ENCODE measurements at regions not wholly inside any gene's neighbourhood (a gene's known extent, or its start where the extent isn't known, plus 50 kb on each side); places are given as distances from the start of the nearest gene placed in this dataset.
A peak's percentile ranks its signal among the peaks of the same experiment; 100 is the strongest.
"Not testable (repeated sequence)": the region's sequence is repeated elsewhere in the genome, so short reads cannot be mapped to it uniquely, and the experiment has no call there.

DNA sequence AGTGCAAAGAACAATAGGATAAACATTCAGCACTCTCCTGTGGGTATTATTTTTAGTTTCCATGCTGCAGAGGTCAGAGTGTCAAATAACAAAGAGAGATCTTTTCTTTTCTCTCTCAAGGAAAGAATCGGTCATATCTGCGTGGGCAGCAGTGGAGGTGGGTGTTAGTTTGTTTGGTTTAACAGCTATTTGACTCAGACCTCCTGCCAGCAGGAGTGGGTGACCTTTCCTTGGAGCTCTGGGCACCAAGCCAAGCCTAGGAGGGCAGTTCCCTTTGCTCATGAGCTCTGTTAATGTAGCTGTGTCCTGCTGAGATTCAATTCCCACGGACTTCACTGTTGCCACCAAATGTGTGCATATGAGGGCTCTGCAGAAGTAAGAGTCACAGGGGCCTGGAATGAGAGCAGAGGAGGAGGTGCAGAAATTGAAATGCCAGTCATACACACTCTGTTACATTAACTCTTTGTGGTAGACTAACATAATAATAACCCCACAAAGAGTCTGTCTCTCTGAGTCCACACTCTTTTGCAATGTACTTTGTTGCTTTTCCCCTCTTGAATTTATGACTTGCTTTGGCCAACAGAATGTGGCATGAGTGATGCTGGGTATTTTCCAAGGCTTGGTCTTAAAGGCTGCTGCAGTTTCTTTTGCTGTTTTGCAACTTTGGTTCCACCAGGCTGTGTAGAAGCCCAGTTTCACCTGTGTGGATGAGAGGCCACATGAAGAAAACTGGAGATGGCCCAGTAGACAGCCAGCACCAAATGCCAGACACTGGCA, 76.0 kb upstream of the GRK3 start:
- intact Hi-C loops (cut with micrococcal nuclease): loop anchor here (1.0 to 10.0 kb wide), 4 partner anchors 76 to 411 kb away; partner anchors contain the start of gene GRK3
- peaks cover 66% of the 10 kb centered on the region for H3K36me3 Mint-ChIP-seq (ENCODE audit: low read depth)

DNA sequence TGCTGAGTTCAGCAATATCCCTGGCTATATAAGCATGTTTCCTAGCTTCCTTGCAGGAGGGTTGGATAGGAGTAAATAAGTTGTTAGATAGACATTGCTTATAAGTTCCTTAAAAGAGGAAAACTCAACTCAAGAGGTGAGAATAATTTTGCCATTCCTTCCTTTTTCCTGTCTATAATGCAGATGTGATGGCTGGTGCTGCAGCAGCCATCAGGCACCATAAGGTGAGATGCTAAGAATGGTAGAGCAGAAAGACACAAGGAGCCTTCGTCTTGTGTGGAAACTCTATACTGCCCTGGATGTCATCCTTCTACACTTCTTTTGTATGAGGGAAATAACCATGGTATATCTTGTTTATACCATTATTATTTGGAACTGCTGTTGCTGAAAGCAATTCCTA, 74.5 kb upstream of the GRK3 start:
- Mint-ChIP-seq H3K4me3 (ENCODE audit: low read depth) (no peak overlapping the region), H3K27ac (no peak overlapping the region), H3K4me1 (ENCODE audit: low read depth) (peaks cover 51% of the 10 kb centered on the region), H3K9me3 (peaks cover 12% of the 10 kb centered on the region), H3K27me3 (ENCODE audit: low read depth) (peaks cover 3% of the 10 kb centered on the region), H3K36me3 (ENCODE audit: low read depth) (peaks cover 55% of the 10 kb centered on the region)
- intact Hi-C loops (cut with micrococcal nuclease): loop anchor here (5.0 to 10.0 kb wide), 2 partner anchors 135 to 413 kb away; no protein-coding TSS in a partner anchor
- no peak for DNase-seq (ENCODE audit: low spot score)

More for the DNA sequence above, 76.0 kb upstream of the GRK3 start:
- no peak for DNase-seq (ENCODE audit: low spot score)
- no peaks in the 10 kb centered on the region for H3K27me3 Mint-ChIP-seq (ENCODE audit: low read depth)
- peak overlapping the region; percentile 94 for H3K27ac Mint-ChIP-seq
- H3K9me3 Mint-ChIP-seq: peaks cover 12% of the 10 kb centered on the region
- peaks cover 54% of the 10 kb centered on the region for H3K4me1 Mint-ChIP-seq (ENCODE audit: low read depth)
- peak overlapping the region; percentile 59 for H3K4me3 Mint-ChIP-seq (ENCODE audit: low read depth)

DNA sequence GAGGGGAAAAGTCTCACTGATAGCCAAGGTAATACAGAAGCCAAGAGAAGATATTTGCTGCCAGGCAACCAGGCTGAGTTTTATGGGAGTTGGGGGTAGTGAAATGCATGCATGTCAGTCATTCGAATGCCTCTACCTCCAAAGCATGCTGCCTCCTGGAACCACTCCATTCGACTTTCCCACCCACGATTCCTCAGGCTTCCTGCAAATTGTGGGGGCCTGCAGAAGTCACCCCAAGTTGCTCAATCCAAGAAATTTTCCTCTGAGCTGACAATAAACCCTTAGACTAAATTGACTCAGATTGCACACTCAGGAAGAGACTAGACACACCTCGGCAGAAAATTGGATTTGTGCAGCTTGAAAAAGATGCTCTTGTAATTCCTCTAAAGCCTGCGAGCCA, 73.6 kb upstream of the GRK3 start:
- Mint-ChIP-seq H3K9me3 (peaks cover 12% of the 10 kb centered on the region), H3K27me3 (ENCODE audit: low read depth) (peaks cover 3% of the 10 kb centered on the region), H3K27ac (no peak overlapping the region), H3K36me3 (ENCODE audit: low read depth) (peaks cover 48% of the 10 kb centered on the region), H3K4me1 (ENCODE audit: low read depth) (peaks cover 46% of the 10 kb centered on the region), H3K4me3 (ENCODE audit: low read depth) (no peak overlapping the region)
- intact Hi-C loops (cut with micrococcal nuclease): no loop called here
- no peak for DNase-seq (ENCODE audit: low spot score)

DNA sequence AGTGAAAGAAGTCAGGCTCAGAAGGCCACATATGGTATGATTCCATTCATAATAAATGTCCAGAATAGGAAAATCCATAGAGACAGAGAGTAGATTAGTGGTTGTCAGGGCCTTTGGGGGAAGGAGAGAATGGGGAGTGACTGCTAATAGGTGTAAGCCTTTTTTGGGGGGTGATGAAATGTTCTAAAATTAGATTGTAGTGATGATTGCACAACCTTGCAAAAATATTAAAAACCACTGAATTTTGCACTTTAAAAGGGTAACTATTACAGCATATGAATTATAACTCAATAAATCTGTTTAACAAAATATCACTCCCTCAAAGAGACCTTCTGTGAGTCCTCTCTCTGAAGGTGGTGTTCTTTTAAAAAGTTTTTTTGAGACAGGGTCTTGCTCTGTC, 72.3 kb upstream of the GRK3 start:
- H3K36me3 Mint-ChIP-seq (ENCODE audit: low read depth): peaks cover 38% of the 10 kb centered on the region
- H3K9me3 Mint-ChIP-seq: peaks cover 10% of the 10 kb centered on the region
- DNase-seq (ENCODE audit: low spot score): no peak
- no peak overlapping the region for H3K27ac Mint-ChIP-seq
- intact Hi-C loops (cut with micrococcal nuclease): no loop called here
- peaks cover 5% of the 10 kb centered on the region for H3K27me3 Mint-ChIP-seq (ENCODE audit: low read depth)
- no peak overlapping the region for H3K4me3 Mint-ChIP-seq (ENCODE audit: low read depth)
- H3K4me1 Mint-ChIP-seq (ENCODE audit: low read depth): peaks cover 37% of the 10 kb centered on the region

DNA sequence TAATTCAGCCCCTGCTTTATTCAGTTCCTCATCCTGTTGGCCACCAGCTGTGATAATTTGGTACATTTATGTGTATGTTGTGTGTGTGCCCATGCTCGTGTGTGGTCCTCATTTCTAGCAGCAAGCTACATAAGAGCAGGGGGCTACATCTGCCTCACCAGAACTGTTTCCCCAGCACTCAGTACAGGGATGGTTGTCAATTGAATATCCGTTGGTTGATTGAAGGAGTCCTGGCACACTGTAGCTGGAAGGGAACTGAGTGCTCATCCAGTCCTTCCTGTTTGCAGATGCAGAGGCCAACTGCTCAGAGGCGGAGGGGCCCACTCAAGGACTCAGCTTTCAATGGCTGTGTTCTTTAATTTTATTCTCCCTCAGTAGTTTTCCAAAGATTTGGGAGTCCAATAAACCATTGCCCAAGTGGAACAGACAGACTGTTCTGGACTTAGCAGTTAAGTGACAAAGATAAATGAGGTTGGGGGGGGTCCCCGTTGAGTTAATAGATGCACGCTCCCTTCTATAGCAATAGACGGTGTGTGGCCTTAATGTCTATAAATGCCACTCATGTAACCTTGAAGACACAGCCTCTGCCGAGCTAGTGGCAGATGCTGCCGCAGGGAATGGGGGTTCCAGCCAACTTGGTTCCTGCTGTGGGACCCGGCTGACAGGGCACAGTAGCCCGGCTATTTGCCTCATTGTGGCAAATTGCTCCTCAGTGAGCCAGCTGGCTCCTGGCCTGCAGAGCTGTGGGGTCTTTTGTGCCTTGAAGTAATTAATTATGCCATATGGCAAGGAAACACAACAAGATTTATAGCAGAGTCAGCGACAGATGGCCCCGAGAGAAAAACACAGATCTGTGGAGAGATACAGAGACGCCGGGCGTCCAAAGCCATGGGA, 71.4 kb upstream of the GRK3 start:
- no peak overlapping the region for H3K27ac Mint-ChIP-seq
- DNase-seq (ENCODE audit: low spot score): no peak
- H3K4me3 Mint-ChIP-seq (ENCODE audit: low read depth): no peak overlapping the region
- H3K27me3 Mint-ChIP-seq (ENCODE audit: low read depth): peaks cover 5% of the 10 kb centered on the region
- H3K36me3 Mint-ChIP-seq (ENCODE audit: low read depth): peaks cover 29% of the 10 kb centered on the region
- H3K4me1 Mint-ChIP-seq (ENCODE audit: low read depth): peaks cover 31% of the 10 kb centered on the region
- H3K9me3 Mint-ChIP-seq: peaks cover 7% of the 10 kb centered on the region
- intact Hi-C loops (cut with micrococcal nuclease): no loop called here

DNA sequence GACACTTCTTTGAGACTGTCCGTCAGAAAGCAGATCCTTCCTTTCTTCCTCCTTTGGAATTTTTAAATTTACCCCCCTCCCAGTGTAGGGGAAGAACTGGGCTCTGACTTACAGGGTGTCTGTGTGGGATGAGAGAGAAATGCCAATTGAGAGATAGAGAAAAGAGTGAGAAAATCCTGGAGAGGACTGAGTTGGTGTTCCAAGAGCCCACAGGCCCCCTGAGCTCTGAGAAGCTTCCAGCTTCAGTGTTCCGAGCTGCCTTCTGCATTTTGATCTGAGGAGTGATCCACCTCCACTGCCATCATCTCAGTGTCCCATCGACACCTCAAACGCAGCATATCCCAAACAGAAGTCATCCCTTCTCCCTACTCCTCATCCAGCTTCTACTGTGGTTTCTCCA, 70.7 kb upstream of the GRK3 start:
- Mint-ChIP-seq H3K27me3 (ENCODE audit: low read depth) (peaks cover 5% of the 10 kb centered on the region), H3K36me3 (ENCODE audit: low read depth) (peaks cover 23% of the 10 kb centered on the region), H3K4me1 (ENCODE audit: low read depth) (peaks cover 24% of the 10 kb centered on the region), H3K4me3 (ENCODE audit: low read depth) (no peak overlapping the region), H3K9me3 (peaks cover 5% of the 10 kb centered on the region), H3K27ac (no peak overlapping the region)
- intact Hi-C loops (cut with micrococcal nuclease): no loop called here
- DNase-seq (ENCODE audit: low spot score): no peak

DNA sequence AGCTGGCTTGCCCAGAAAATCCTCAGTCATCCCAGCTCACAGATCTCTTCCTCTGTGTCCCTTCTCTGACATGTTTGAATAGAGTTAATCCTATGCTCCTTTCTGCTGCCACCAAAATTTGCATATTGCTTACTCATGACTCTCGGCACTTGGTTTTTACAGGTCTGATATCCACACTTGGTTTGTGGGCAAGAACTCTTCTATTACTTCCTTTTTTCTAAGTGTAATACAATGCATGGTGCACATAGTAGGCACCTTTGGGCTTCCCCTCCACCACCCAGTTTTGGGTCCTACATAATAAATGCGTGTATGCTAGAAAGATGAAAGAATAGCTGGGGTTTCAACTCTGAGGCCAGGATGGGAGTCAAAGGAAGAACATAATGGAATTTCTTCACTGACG, 69.7 kb upstream of the GRK3 start:
- intact Hi-C loops (cut with micrococcal nuclease): no loop called here
- peaks cover 5% of the 10 kb centered on the region for H3K27me3 Mint-ChIP-seq (ENCODE audit: low read depth)
- DNase-seq (ENCODE audit: low spot score): no peak
- peaks cover 13% of the 10 kb centered on the region for H3K36me3 Mint-ChIP-seq (ENCODE audit: low read depth)
- peaks cover 5% of the 10 kb centered on the region for H3K9me3 Mint-ChIP-seq
- H3K4me1 Mint-ChIP-seq (ENCODE audit: low read depth): peaks cover 23% of the 10 kb centered on the region
- H3K27ac Mint-ChIP-seq: no peak overlapping the region
- no peak overlapping the region for H3K4me3 Mint-ChIP-seq (ENCODE audit: low read depth)

DNA sequence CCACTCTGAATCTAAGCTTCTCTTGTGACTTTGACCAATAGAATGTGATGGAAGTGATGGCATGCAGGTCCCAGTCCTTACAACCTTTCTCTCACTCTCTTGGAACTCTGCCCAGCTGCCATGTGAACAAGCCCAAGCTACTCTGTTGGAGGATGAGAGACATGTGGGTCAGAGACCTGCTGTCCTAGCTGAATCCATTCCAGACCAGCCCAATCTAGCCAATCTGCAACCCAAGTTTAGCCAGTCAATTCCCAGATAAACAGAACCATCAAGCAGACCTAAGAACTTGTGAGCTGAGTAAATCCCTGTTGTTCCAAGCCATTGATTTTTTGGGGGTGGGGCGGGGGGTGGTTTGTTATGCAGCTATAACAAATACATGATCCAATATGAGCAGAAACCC, 69.2 kb upstream of the GRK3 start:
- intact Hi-C loops (cut with micrococcal nuclease): no loop called here
- DNase-seq (ENCODE audit: low spot score): no peak
- Mint-ChIP-seq H3K36me3 (ENCODE audit: low read depth) (peaks cover 9% of the 10 kb centered on the region), H3K27ac (no peak overlapping the region), H3K27me3 (ENCODE audit: low read depth) (peaks cover 5% of the 10 kb centered on the region), H3K4me3 (ENCODE audit: low read depth) (no peak overlapping the region), H3K9me3 (no peaks in the 10 kb centered on the region), H3K4me1 (ENCODE audit: low read depth) (peaks cover 23% of the 10 kb centered on the region)

DNA sequence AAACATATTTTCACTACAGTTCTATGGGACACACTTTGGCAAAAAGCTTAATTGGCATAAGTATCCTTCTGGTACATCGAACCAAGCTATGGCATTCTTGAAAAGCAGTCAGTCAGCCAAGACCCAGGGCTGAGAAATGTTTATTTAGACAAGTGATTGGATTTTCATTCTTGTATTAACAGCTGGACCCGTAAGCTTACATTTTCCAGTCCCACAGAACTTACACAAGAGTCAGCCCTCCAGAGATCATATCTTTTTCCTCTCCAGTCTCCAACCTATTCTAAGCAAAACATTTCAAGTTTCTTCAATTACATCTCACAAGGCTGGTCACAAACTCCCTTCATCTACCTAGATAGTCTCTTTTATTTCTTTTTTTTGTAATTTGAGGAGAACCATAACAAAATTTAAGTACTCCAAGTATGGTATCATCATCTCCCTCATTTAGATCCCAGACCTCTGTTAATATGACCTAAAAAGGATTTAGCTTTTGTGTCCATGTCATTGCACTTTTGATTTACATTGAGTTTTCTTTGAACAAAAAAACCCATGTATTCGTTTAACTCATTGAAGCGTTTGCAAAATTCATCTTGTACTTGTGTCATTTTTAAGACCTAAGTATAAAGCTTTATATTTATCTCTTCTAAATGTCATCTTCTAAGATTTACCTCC, 67.9 kb upstream of the GRK3 start:
- peaks cover 5% of the 10 kb centered on the region for H3K27me3 Mint-ChIP-seq (ENCODE audit: low read depth)
- H3K4me3 Mint-ChIP-seq (ENCODE audit: low read depth): no peak overlapping the region
- no peak overlapping the region for H3K27ac Mint-ChIP-seq
- H3K4me1 Mint-ChIP-seq (ENCODE audit: low read depth): peaks cover 21% of the 10 kb centered on the region
- H3K36me3 Mint-ChIP-seq (ENCODE audit: low read depth): peaks cover 9% of the 10 kb centered on the region
- no peaks in the 10 kb centered on the region for H3K9me3 Mint-ChIP-seq
- DNase-seq (ENCODE audit: low spot score): no peak
- intact Hi-C loops (cut with micrococcal nuclease): no loop called here

DNA sequence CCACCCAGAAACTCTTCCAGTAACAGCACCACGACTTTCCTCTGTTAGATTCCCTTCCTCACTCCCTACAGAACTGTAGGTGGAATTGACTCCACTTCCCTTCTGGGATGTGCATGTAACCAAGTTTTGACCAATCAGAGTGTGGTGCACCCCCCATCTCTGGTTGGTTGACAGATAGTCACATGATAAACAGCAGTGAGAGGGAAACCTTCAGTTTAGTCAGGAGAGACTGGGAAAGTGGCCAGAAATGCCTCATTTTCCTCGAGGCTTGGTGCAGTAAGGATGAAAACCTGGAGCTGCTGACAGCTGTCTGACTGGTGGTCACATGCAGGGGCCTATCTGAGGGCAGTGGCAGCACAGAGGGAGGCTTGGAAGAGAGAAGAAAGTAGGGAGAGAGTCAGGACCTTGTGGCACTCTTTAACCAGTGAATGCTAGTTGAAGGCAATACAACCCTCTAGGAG, 67.3 kb upstream of the GRK3 start:
- peaks cover 11% of the 10 kb centered on the region for H3K36me3 Mint-ChIP-seq (ENCODE audit: low read depth)

DNA sequence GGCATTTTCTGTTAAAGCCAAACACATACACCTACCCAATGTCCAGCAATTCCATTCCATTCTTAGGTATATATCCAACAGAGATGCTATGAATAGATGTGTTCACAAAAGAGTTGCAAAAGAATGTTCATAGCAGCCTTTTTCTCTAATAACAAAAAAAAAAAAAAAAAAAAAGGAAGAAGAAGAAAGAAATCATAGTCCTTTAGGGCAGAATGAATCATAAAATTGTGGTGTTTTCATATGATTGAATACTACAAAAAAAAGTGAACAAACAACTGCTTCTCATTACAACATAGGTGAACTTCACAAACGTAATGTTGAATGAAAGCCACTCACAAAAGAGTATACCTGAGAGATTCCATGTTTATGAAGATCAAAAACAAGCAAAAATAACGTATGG, 66.8 kb upstream of the GRK3 start:
- Mint-ChIP-seq H3K9me3 (no peaks in the 10 kb centered on the region), H3K4me3 (ENCODE audit: low read depth) (no peak overlapping the region), H3K27ac (no peak overlapping the region), H3K36me3 (ENCODE audit: low read depth) (peaks cover 11% of the 10 kb centered on the region), H3K4me1 (ENCODE audit: low read depth) (peaks cover 21% of the 10 kb centered on the region), H3K27me3 (ENCODE audit: low read depth) (peaks cover 5% of the 10 kb centered on the region)
- intact Hi-C loops (cut with micrococcal nuclease): no loop called here
- DNase-seq (ENCODE audit: low spot score): no peak

More for the DNA sequence above, 67.3 kb upstream of the GRK3 start:
- intact Hi-C loops (cut with micrococcal nuclease): no loop called here
- peaks cover 5% of the 10 kb centered on the region for H3K27me3 Mint-ChIP-seq (ENCODE audit: low read depth)
- DNase-seq (ENCODE audit: low spot score): no peak
- H3K4me1 Mint-ChIP-seq (ENCODE audit: low read depth): peaks cover 21% of the 10 kb centered on the region
- H3K4me3 Mint-ChIP-seq (ENCODE audit: low read depth): no peak overlapping the region
- H3K27ac Mint-ChIP-seq: no peak overlapping the region
- no peaks in the 10 kb centered on the region for H3K9me3 Mint-ChIP-seq

DNA sequence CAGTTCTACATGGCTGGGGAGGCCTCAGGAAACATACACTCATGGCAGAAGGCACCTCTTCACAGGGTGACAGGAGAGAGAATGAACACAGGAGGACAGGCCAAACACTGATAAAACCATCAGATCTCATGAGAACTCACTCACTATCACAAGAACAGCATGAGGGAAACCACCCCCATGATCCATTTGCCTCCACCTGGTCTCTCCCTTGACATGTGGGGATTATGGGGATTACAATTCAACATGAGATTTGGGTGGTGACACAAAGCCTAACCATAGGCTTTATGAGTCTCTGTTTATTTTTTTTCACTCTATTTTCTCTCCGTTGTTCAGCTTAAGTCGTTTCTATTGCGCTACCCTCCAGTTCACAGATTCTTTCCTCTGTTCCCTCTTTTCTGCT, 63.8 kb upstream of the GRK3 start:
- H3K4me3 Mint-ChIP-seq (ENCODE audit: low read depth); H3K4me1 Mint-ChIP-seq (ENCODE audit: low read depth); H3K9me3 Mint-ChIP-seq; DNase-seq (ENCODE audit: low spot score); H3K36me3 Mint-ChIP-seq (ENCODE audit: low read depth); H3K27me3 Mint-ChIP-seq (ENCODE audit: low read depth); H3K27ac Mint-ChIP-seq; intact Hi-C loops (cut with micrococcal nuclease): not testable (repeated sequence)
